ENCODE measurements at regions not wholly inside any gene's neighbourhood (a gene's known extent, or its start where the extent isn't known, plus 50 kb on each side); places are given as distances from the start of the nearest gene placed in this dataset.

DNA sequence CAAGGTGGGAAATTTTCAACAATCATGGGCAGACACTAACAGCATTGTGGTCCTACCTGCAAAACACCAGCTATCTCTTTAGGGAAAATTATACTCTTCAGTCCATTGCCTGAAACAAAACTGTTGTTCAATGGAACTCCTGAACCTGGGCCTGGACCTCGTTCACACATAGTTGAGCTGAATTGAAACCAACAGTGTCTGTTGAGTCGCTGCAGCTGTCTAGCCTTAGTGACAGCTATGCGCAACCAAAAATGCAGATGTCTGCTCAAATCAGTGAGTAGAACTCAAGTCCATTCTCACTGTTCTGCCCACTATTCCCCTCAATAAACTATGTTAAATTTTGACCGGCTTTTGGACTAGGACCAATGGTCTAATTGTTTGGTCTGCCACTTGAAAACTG is 286.2 kb downstream of the TFAP2A start:
- H3K27ac Mint-ChIP-seq = no peak overlapping the region
- H3K9me3 Mint-ChIP-seq = peaks cover 0 to 16% (median 2%) of the 10 kb centered on the region in 7 donors
- DNase-seq = no peak
- Histone ChIP-seq H3K9ac (ENCODE audit: insufficient read depth, low read length, poor library complexity, severe bottlenecking) (no peak overlapping the region), H3K36me3 (replicated peaks in 1 of 2; ENCODE audit: control insufficient read depth in 1 of 2, insufficient read depth in 2 of 2, low read length in 2 of 2) (no peaks in the 10 kb centered on the region), H4K20me1 (ENCODE audit: insufficient read depth, low read length) (no peaks in the 10 kb centered on the region), H3K79me2 (ENCODE audit: insufficient read depth, low read length) (no peaks in the 10 kb centered on the region), H3K4me1 (ENCODE audit: control insufficient read depth in 1 of 2, insufficient read depth in 2 of 2, low read length in 2 of 2) (no peaks in the 10 kb centered on the region), H3K4me3 (replicated peaks in 1 of 3; ENCODE audit: low read depth in 2 of 3, low read length in 3 of 3) (no peak overlapping the region), H2AFZ (ENCODE audit: insufficient read depth, low read depth, low read length, poor library complexity, severe bottlenecking) (no peak overlapping the region), H3K27ac (ENCODE audit: low read depth in 1 of 2, low read length in 2 of 2) (no peak overlapping the region), H3K4me2 (replicated peaks; ENCODE audit: extremely low read depth, low read length, poor library complexity, severe bottlenecking) (no peak overlapping the region), H3K9me3 (replicated peaks in 1 of 2; ENCODE audit: control insufficient read depth in 1 of 2, insufficient read depth in 1 of 2, low read length in 2 of 2) (no peaks in the 10 kb centered on the region), H3K27me3 (ENCODE audit: control insufficient read depth in 2 of 2, insufficient read depth in 2 of 2, low read length in 2 of 2) (no peaks in the 10 kb centered on the region)
- no peak overlapping the region for H3K4me3 Mint-ChIP-seq
- H3K27me3 Mint-ChIP-seq (ENCODE audit: low read depth in 3 of 3) = peaks cover 2 to 8% (median 2%) of the 10 kb centered on the region in 3 donors
- TF ChIP-seq, protein P1, sequence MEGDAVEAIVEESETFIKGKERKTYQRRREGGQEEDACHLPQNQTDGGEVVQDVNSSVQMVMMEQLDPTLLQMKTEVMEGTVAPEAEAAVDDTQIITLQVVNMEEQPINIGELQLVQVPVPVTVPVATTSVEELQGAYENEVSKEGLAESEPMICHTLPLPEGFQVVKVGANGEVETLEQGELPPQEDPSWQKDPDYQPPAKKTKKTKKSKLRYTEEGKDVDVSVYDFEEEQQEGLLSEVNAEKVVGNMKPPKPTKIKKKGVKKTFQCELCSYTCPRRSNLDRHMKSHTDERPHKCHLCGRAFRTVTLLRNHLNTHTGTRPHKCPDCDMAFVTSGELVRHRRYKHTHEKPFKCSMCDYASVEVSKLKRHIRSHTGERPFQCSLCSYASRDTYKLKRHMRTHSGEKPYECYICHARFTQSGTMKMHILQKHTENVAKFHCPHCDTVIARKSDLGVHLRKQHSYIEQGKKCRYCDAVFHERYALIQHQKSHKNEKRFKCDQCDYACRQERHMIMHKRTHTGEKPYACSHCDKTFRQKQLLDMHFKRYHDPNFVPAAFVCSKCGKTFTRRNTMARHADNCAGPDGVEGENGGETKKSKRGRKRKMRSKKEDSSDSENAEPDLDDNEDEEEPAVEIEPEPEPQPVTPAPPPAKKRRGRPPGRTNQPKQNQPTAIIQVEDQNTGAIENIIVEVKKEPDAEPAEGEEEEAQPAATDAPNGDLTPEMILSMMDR (IDR thresholded peaks at IDR 0.05) = no peak
- intact Hi-C loops (cut with micrococcal nuclease) = no loop called here
- no peaks in the 10 kb centered on the region for H3K4me1 Mint-ChIP-seq
- no peaks in the 10 kb centered on the region for H3K36me3 Mint-ChIP-seq
- 92% methylated on average over 3 of the region's 4 CpGs for WGBS (ENCODE audit: insufficient coverage)

DNA sequence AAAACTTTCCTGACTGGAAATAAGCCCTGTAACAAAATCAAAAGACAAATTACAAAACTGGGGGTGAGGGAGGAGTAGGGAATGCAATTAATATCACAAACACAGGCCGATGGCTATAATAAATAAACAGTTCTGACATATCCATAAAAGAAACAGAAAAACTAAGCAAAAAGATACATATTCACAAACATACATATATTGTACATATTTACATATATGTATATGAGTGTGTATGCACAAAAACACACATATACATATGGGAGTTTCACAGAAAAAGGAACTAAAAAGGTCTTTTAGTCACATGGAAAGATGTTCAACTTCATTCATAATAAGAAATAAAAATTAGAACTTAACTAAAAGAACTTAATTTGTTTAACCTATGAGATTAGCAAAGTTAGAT is 292.7 kb downstream of the TFAP2A start:
- Mint-ChIP-seq H3K4me1 (no peaks in the 10 kb centered on the region), H3K4me3 (no peak overlapping the region), H3K27ac (no peak overlapping the region), H3K36me3 (no peaks in the 10 kb centered on the region), H3K9me3 (peaks cover 0 to 12% (median 2%) of the 10 kb centered on the region in 7 donors), H3K27me3 (ENCODE audit: low read depth in 3 of 3) (peaks cover 0 to 15% (median 2%) of the 10 kb centered on the region in 3 donors)
- TF ChIP-seq, protein P1 (IDR thresholded peaks at IDR 0.05) = no peak
- Histone ChIP-seq H3K27me3 (ENCODE audit: control insufficient read depth in 2 of 2, insufficient read depth in 2 of 2, low read length in 2 of 2) (no peaks in the 10 kb centered on the region), H3K4me3 (replicated peaks in 1 of 3; ENCODE audit: low read depth in 2 of 3, low read length in 3 of 3) (no peak overlapping the region), H3K9ac (ENCODE audit: insufficient read depth, low read length, poor library complexity, severe bottlenecking) (no peak overlapping the region), H3K36me3 (replicated peaks in 1 of 2; ENCODE audit: control insufficient read depth in 1 of 2, insufficient read depth in 2 of 2, low read length in 2 of 2) (no peaks in the 10 kb centered on the region), H3K4me2 (replicated peaks; ENCODE audit: extremely low read depth, low read length, poor library complexity, severe bottlenecking) (no peak overlapping the region), H3K79me2 (ENCODE audit: insufficient read depth, low read length) (no peaks in the 10 kb centered on the region), H3K9me3 (replicated peaks in 1 of 2; ENCODE audit: control insufficient read depth in 1 of 2, insufficient read depth in 1 of 2, low read length in 2 of 2) (peaks cover 0 to 4% of the 10 kb centered on the region in 2 donors), H3K4me1 (ENCODE audit: control insufficient read depth in 1 of 2, insufficient read depth in 2 of 2, low read length in 2 of 2) (no peaks in the 10 kb centered on the region), H3K27ac (ENCODE audit: low read depth in 1 of 2, low read length in 2 of 2) (no peak overlapping the region), H4K20me1 (ENCODE audit: insufficient read depth, low read length) (no peaks in the 10 kb centered on the region), H2AFZ (ENCODE audit: insufficient read depth, low read depth, low read length, poor library complexity, severe bottlenecking) (no peak overlapping the region)
- WGBS (ENCODE audit: insufficient coverage) = no CpG with 5 or more reads among the region's 1 CpG
- intact Hi-C loops (cut with micrococcal nuclease) = no loop called here
- DNase-seq = no peak
